ENCODE measurements at regions not wholly inside any gene's neighbourhood (a gene's known extent, or its start where the extent isn't known, plus 50 kb on each side); places are given as distances from the start of the nearest gene placed in this dataset.

DNA sequence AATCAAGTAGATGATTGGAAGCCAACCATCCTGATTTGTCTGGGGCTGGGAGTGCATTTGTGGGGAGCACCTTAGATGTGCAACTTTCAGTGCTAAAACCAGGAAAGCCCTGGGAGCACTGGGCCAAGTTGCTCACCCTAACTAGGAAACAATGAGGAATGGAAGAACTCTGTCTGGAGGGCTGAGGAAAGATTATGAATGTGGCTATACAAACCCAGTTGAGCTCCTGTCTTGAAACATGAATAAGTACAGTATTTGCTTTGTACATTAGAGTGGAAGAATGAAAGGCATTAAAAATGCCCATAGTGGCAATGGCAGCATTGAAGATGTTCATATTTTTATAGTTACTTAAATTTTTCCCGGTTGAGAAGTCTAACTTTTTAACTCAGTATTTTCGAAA, 121.1 kb downstream of the HDGFL1 start:
- TF ChIP-seq, protein P1, sequence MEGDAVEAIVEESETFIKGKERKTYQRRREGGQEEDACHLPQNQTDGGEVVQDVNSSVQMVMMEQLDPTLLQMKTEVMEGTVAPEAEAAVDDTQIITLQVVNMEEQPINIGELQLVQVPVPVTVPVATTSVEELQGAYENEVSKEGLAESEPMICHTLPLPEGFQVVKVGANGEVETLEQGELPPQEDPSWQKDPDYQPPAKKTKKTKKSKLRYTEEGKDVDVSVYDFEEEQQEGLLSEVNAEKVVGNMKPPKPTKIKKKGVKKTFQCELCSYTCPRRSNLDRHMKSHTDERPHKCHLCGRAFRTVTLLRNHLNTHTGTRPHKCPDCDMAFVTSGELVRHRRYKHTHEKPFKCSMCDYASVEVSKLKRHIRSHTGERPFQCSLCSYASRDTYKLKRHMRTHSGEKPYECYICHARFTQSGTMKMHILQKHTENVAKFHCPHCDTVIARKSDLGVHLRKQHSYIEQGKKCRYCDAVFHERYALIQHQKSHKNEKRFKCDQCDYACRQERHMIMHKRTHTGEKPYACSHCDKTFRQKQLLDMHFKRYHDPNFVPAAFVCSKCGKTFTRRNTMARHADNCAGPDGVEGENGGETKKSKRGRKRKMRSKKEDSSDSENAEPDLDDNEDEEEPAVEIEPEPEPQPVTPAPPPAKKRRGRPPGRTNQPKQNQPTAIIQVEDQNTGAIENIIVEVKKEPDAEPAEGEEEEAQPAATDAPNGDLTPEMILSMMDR (IDR thresholded peaks at IDR 0.05; ENCODE audit: low read depth, low read length, missing control alignments) = no peak
- H3K27ac ChIP-seq = no peak overlapping the region
- no peak overlapping the region for H3K4me3 ChIP-seq (ENCODE audit: low read depth, low read length)
- in situ Hi-C loops (cut with HindIII; ENCODE audit: low pct_ligation_motif_present, low sequenced_read_pairs) = no loop called here
- no peaks in the 10 kb centered on the region for H3K27me3 ChIP-seq (replicated peaks)
- H3K36me3 ChIP-seq (replicated peaks) = no peaks in the 10 kb centered on the region
- no peak for DNase-seq

DNA sequence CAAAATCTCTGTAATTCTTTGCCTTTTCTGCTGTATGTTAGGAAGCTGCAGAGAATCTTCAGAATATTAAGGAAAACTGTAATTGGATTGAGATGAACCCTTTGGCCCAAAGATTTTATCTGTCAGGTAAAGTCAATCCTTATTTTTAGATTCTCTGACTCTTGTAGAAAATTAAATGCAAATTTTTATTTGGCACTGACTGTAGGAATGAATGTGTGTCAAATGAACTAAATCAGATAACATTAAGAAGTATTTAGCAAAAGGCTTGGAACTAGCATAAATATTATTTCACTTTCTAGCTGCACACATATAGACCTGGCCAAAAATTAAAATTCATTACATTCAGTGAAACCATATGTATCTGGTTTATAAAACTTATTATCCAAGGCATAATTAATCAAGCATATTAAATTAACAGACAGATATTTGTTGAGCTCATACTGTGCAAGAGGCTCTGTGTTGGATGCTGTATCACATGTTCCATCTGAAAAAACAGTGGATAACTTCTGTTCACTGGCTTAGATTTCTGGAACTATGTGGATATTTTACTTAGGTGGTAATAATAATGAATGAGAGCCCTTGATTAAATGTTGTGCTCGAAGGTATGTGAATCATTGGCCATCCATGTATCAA, 124.8 kb downstream of the HDGFL1 start:
- in situ Hi-C loops (cut with HindIII; ENCODE audit: low pct_ligation_motif_present, low sequenced_read_pairs) = no loop called here
- H3K27ac ChIP-seq = no peak overlapping the region
- no peaks in the 10 kb centered on the region for H3K36me3 ChIP-seq (replicated peaks)
- no peak overlapping the region for H3K4me3 ChIP-seq (ENCODE audit: low read depth, low read length)
- no peaks in the 10 kb centered on the region for H3K27me3 ChIP-seq (replicated peaks)
- DNase-seq = no peak
- TF ChIP-seq, protein P1 (IDR thresholded peaks at IDR 0.05; ENCODE audit: low read depth, low read length, missing control alignments) = no peak

DNA sequence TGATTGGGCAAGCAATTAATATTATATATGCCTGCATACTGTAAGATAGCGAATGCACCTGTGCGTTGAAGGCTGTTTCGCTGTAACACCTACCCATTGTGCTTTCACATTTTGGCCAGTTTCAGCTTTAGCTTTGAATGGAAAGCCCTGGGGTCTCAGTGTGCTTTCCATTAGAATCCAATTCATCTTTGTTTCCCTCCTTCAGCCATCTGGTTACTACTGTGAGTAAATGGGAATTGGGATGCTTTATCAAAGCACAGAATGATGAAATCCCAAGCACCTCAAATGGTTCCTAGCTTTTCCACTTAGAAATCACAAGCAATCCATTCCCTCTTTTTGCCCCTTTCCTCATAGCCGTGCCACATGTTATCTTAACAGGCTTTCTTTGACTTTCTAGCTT, 127.1 kb downstream of the HDGFL1 start:
- no peak for DNase-seq
- in situ Hi-C loops (cut with HindIII; ENCODE audit: low pct_ligation_motif_present, low sequenced_read_pairs) = no loop called here
- Histone ChIP-seq H3K36me3 (replicated peaks) (no peaks in the 10 kb centered on the region), H3K4me3 (ENCODE audit: low read depth, low read length) (no peak overlapping the region), H3K27ac (no peak overlapping the region), H3K27me3 (replicated peaks) (no peaks in the 10 kb centered on the region)
- TF ChIP-seq, protein P1 (IDR thresholded peaks at IDR 0.05; ENCODE audit: low read depth, low read length, missing control alignments) = no peak

DNA sequence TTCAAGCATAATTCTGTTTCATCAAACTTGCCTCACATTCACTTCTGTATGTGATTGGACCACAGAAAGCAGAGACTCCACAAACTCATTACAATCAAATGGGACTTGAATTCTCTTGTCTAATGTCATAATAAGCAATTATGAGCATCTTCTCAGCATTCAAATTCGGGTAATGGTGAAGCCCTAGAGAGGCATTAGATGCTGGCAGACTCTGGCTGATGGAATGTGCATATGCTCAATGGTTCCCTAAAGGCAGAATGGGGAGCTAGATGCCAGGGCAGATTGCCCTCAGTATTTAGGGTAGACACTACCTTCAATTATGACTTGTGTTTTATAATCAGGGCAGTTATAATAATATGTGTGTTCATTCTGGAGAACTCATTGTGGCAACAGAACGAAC, 127.9 kb downstream of the HDGFL1 start:
- in situ Hi-C loops (cut with HindIII; ENCODE audit: low pct_ligation_motif_present, low sequenced_read_pairs) = no loop called here
- H3K4me3 ChIP-seq (ENCODE audit: low read depth, low read length) = no peak overlapping the region

DNA sequence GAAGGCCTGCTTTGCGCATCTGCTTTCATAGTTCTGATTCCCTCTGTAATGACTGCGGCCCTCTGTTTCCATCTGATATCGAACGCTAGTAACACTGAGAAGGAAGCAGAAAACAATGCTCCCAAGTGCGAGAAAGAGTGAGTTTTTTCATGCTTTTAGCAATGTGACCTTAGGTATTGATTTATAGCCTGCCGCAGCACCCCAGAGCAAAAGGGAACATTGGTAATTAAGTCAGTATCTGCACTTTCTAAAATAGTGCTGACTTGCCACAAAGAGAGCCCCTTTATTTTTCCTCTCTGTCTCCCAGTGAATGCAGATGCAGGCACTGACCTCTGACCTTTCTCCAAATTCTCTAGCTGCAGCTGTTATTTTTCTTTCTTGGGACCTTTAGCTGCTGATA, 129.8 kb downstream of the HDGFL1 start:
- DNase-seq = no peak
- no peaks in the 10 kb centered on the region for H3K36me3 ChIP-seq (replicated peaks)
- H3K4me3 ChIP-seq (ENCODE audit: low read depth, low read length) = no peak overlapping the region
- TF ChIP-seq, protein P1 (IDR thresholded peaks at IDR 0.05; ENCODE audit: low read depth, low read length, missing control alignments) = no peak
- in situ Hi-C loops (cut with HindIII; ENCODE audit: low pct_ligation_motif_present, low sequenced_read_pairs) = no loop called here
- no peaks in the 10 kb centered on the region for H3K27me3 ChIP-seq (replicated peaks)
- H3K27ac ChIP-seq = no peak overlapping the region

More for the DNA sequence above, 127.9 kb downstream of the HDGFL1 start:
- no peaks in the 10 kb centered on the region for H3K27me3 ChIP-seq (replicated peaks)
- no peaks in the 10 kb centered on the region for H3K36me3 ChIP-seq (replicated peaks)
- no peak overlapping the region for H3K27ac ChIP-seq
- TF ChIP-seq, protein P1 (IDR thresholded peaks at IDR 0.05; ENCODE audit: low read depth, low read length, missing control alignments) = no peak
- no peak for DNase-seq

DNA sequence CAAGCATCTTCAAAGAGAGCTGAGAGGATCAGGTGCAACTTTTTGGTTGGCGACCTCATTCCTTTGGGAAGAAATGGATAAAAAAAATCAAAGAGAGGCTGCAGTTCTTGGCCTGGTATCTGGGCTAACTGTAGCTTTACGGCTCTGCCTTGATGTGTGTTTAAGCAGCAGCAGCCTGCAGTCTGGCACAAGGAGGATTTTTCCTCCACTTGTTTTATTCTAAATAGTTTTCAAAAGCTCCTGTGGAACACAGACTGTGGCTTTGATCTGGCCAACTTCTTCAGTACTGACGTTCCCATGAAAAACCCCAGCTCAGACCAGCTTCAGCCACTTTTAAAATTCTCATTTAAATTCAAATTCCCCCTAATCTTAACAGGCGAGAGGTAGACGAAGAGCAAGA, 137.3 kb downstream of the HDGFL1 start:
- in situ Hi-C loops (cut with HindIII; ENCODE audit: low pct_ligation_motif_present, low sequenced_read_pairs) = no loop called here
- Histone ChIP-seq H3K36me3 (replicated peaks) (no peaks in the 10 kb centered on the region), H3K27me3 (replicated peaks) (no peaks in the 10 kb centered on the region), H3K27ac (no peak overlapping the region), H3K4me3 (ENCODE audit: low read depth, low read length) (no peak overlapping the region)
- TF ChIP-seq, protein P1 (IDR thresholded peaks at IDR 0.05; ENCODE audit: low read depth, low read length, missing control alignments) = no peak
- no peak for DNase-seq
